PC-3 (cell line): ENCODE measurements at regions not wholly inside any gene's neighbourhood (a gene's known extent, or its start where the extent isn't known, plus 50 kb on each side); places are given as distances from the start of the nearest gene placed in this dataset.

Source experiments
- ATAC-seq: fragments of 200-7000 bp; cut with Tn5 transposase; 2 replicates; pipeline ENCODE4 v1.9.1; 2020; ENCODE audit warnings: mild to moderate bottlenecking, moderate library complexity
- BruUV-seq: library from RNA; stranded (reverse); fragments of 400-500 nt; replicated peaks from 2 replicates; lab custom pipeline; 2021; lab: Mats Ljungman, UMichigan
- CTCF ChIA-PET: fragments of 300-600 bp; sonication (Branson Sonifier 250); formaldehyde crosslinking; loops from one replicate; lab custom pipeline; 2022; ENCODE audit warnings: antibody characterized with exemption; lab: Charles Lee
- POLR2A ChIA-PET: fragments of 300-600 bp; sonication (Branson Sonifier 250); formaldehyde crosslinking; loops from one replicate; lab custom pipeline; 2022; ENCODE audit warnings: antibody characterized with exemption; ENCODE audit not compliant: unreplicated experiment; lab: Charles Lee
- DNase-seq: peaks from one replicate; pipeline ENCODE4 v3.0.0-alpha.2; 2015
- H2AFZ ChIP-seq: fragments of 300-600 bp; sonication (generic); 2 replicates; pipeline ENCODE4 v1.6.0; 2016; ENCODE audit warnings: antibody characterized with exemption, low read length
- H3F3A ChIP-seq: fragments of 300-600 bp; sonication (generic); one replicate; pipeline ENCODE4 v1.6.0; 2017; ENCODE audit warnings: antibody characterized with exemption, low read length, control low read depth, mild to moderate bottlenecking; ENCODE audit not compliant: unreplicated experiment
- H3K27ac ChIP-seq: fragments of 300-600 bp; sonication (generic); 2 replicates; pipeline ENCODE4 v1.5.1; 2016; ENCODE audit warnings: mild to moderate bottlenecking, low read length
- H3K27me3 ChIP-seq: fragments of 300-600 bp; sonication (generic); 2 replicates; pipeline ENCODE4 v1.6.1; 2016; ENCODE audit warnings: low read length, mixed read lengths
- H3K36me3 ChIP-seq: fragments of 300-600 bp; sonication (generic); 2 replicates; pipeline ENCODE4 v1.6.1; 2016; ENCODE audit warnings: low read depth, mixed run types, low read length, mixed read lengths
- H3K4me1 ChIP-seq: fragments of 300-600 bp; sonication (generic); 2 replicates; pipeline ENCODE4 v1.5.1; 2016; ENCODE audit warnings: low read length; ENCODE audit not compliant: insufficient read depth
- H3K4me2 ChIP-seq: fragments of 300-600 bp; sonication (generic); 2 replicates; pipeline ENCODE4 v1.6.0; 2016; ENCODE audit warnings: low read length
- H3K4me3 ChIP-seq: fragments of 300-600 bp; sonication (generic); 2 replicates; pipeline ENCODE4 v1.5.1; 2016; ENCODE audit warnings: mild to moderate bottlenecking, low read length, mixed read lengths
- H3K79me2 ChIP-seq: fragments of 300-600 bp; sonication (generic); 2 replicates; pipeline ENCODE4 v1.6.1; 2017; ENCODE audit warnings: low read length, mixed read lengths
- H3K9ac ChIP-seq: fragments of 300-600 bp; sonication (generic); 2 replicates; pipeline ENCODE4 v1.6.0; 2016; ENCODE audit warnings: mild to moderate bottlenecking, low read length
- H3K9me2 ChIP-seq: fragments of 300-600 bp; sonication (generic); replicated peaks from 2 replicates; pipeline ENCODE4 v1.6.1; 2016; ENCODE audit warnings: mixed run types, low read length, mixed read lengths
- H3K9me3 ChIP-seq: fragments of 300-600 bp; sonication (generic); 2 replicates; pipeline ENCODE4 v1.6.1; 2016; ENCODE audit warnings: low read length, mixed read lengths
- H4K20me1 ChIP-seq: fragments of 300-600 bp; sonication (generic); 2 replicates; pipeline ENCODE4 v1.6.1; 2016; ENCODE audit warnings: low read length, mixed read lengths
- EZH2 ChIP-seq: fragments of 300-600 bp; sonication (generic); IDR thresholded peaks from one replicate; pipeline ENCODE4 v1.6.1; 2017; ENCODE audit warnings: antibody characterized with exemption, mild to moderate bottlenecking, low read length; ENCODE audit not compliant: unreplicated experiment
- EZH2phosphoT487 ChIP-seq: fragments of 300-600 bp; sonication (generic); IDR thresholded peaks from 2 replicates; pipeline ENCODE4 v1.6.1; 2018; ENCODE audit warnings: mild to moderate bottlenecking, antibody characterized with exemption, low read length, borderline replicate concordance
- intact Hi-C: fragments of 100-400 bp; cut with micrococcal nuclease; formaldehyde crosslinking; loops from 2 replicates; pipeline ENCODE4 v1.9.0; 2023
- TF ChIP-seq, protein P1 (sequence below): fragments of 300-600 bp; sonication (generic); conservative IDR thresholded peaks from 2 replicates; pipeline ENCODE4 v1.5.1; 2017; ENCODE audit warnings: antibody characterized with exemption, low read depth, mild to moderate bottlenecking, low read length

DNA sequence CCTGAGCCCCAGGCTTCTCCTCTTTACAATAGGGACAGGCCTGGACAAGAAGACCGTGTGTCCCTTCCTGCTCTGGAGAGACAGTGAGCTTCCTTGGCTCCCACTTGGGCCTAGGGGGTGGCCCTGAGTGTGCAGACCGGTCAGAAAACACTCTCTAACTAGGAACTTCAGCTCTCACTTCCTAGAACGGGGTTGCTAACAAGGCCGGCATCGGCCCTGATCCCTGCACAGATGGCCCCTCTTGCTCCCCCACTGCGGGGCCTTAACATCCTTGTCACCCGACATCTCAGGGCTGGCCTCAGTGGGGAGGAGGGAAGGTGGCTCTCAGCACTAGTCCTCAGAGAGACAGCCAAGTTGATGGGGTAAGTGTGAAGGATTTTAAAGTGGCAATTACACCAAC is 406.9 kb downstream of the CTTN start:
- intact Hi-C loops, result no loop called here
- no peaks in the 10 kb centered on the region for H3K9me3 ChIP-seq
- H3K4me2 ChIP-seq, result no peak overlapping the region
- no peak overlapping the region for H2AFZ ChIP-seq
- H3K9ac ChIP-seq, result no peak overlapping the region
- ChIA-PET CTCF (no interaction called here), POLR2A (no interaction called here)
- H3F3A ChIP-seq, result no peaks in the 10 kb centered on the region
- no peaks in the 10 kb centered on the region for H4K20me1 ChIP-seq
- TF ChIP-seq, protein P1, sequence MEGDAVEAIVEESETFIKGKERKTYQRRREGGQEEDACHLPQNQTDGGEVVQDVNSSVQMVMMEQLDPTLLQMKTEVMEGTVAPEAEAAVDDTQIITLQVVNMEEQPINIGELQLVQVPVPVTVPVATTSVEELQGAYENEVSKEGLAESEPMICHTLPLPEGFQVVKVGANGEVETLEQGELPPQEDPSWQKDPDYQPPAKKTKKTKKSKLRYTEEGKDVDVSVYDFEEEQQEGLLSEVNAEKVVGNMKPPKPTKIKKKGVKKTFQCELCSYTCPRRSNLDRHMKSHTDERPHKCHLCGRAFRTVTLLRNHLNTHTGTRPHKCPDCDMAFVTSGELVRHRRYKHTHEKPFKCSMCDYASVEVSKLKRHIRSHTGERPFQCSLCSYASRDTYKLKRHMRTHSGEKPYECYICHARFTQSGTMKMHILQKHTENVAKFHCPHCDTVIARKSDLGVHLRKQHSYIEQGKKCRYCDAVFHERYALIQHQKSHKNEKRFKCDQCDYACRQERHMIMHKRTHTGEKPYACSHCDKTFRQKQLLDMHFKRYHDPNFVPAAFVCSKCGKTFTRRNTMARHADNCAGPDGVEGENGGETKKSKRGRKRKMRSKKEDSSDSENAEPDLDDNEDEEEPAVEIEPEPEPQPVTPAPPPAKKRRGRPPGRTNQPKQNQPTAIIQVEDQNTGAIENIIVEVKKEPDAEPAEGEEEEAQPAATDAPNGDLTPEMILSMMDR, result no peak
- no peak for TF ChIP-seq EZH2
- TF ChIP-seq EZH2phosphoT487, result no peak
- no peaks in the 10 kb centered on the region for H3K9me2 ChIP-seq
- no peaks in the 10 kb centered on the region for H3K4me1 ChIP-seq
- BruUV-seq, result no TSS peak
- H3K27me3 ChIP-seq, result no peaks in the 10 kb centered on the region
- H3K4me3 ChIP-seq, result no peak overlapping the region
- H3K27ac ChIP-seq, result no peak overlapping the region
- H3K79me2 ChIP-seq, result no peaks in the 10 kb centered on the region
- no peaks in the 10 kb centered on the region for H3K36me3 ChIP-seq
- ATAC-seq (no peak), DNase-seq (no peak)

DNA sequence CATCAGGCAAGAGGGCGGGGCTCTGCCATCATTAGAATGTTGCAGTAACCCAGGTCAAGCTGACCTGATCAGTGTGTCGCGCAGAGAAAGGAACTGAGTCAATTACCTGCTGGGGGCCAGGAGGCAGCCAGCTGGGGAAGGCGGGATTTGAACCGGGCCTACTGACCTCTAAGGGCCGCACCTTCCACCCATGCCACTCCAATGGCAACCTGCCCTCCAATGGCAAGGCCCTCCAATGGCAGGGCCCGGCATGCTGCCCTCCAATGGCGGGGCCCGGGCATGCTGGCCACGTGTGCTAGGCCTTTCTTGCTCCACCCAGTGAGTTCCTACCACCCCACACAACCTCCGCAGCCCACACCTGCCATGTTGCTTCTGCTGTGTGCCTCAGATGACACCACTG is 407.6 kb downstream of the CTTN start:
- no peaks in the 10 kb centered on the region for H3K79me2 ChIP-seq
- H3K9me2 ChIP-seq, result no peaks in the 10 kb centered on the region
- no peak overlapping the region for H2AFZ ChIP-seq
- ATAC-seq (no peak), DNase-seq (no peak)
- H3K4me3 ChIP-seq, result no peak overlapping the region
- H3K4me2 ChIP-seq, result no peak overlapping the region
- H3K36me3 ChIP-seq, result no peaks in the 10 kb centered on the region
- no peak for TF ChIP-seq EZH2
- TF ChIP-seq, protein P1, result no peak
- no peak for TF ChIP-seq EZH2phosphoT487
- H3K9ac ChIP-seq, result no peak overlapping the region
- H3K4me1 ChIP-seq, result no peaks in the 10 kb centered on the region
- H3K27ac ChIP-seq, result no peak overlapping the region
- H3K27me3 ChIP-seq, result no peaks in the 10 kb centered on the region
- H3F3A ChIP-seq, result no peaks in the 10 kb centered on the region
- BruUV-seq, result no TSS peak
- ChIA-PET CTCF (no interaction called here), POLR2A (no interaction called here)
- no peaks in the 10 kb centered on the region for H4K20me1 ChIP-seq
- intact Hi-C loops, result no loop called here
- H3K9me3 ChIP-seq, result no peaks in the 10 kb centered on the region

DNA sequence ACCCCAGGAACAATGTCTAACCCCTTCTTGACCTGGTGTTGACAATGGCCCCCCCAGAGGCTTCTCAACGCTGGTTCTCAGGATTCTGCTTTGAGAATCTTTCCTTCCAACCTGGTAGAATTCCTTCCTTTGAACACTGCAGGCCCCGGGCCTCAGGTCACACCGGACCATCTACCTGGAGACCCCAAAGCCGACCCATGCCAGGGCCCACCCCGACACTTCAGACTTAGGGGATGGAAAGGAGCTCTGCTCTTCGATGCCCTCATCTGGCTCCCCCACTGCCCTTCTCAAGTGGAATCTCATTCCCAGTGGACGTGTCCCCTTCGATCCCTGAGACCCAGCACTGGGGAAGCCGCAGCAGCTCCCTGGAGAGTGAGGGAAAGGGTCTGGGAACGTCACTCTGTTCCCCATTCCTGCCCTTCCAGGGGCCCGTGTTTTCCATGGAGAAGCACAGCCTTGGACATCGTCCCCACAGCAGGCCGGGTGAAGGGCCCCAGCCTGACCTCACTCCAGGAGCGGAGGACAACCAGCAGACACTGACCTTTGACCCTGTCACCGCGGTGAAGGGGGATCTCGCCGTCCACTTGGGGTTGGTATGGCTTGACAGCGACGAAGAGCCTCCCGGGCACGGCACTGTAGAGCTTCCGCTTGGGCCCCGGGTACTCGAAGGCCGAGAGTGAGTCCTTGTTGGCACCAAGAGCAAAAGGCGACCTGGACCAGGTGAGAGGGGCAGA is 408.3 kb downstream of the CTTN start:
- no TSS peak for BruUV-seq
- no peaks in the 10 kb centered on the region for H3K9me2 ChIP-seq
- H3K27ac ChIP-seq, result no peak overlapping the region
- no peak overlapping the region for H3K4me3 ChIP-seq
- H3K9ac ChIP-seq, result no peak overlapping the region
- H3K9me3 ChIP-seq, result no peaks in the 10 kb centered on the region
- H3K27me3 ChIP-seq, result no peaks in the 10 kb centered on the region
- no peak overlapping the region for H3K4me2 ChIP-seq
- no peaks in the 10 kb centered on the region for H3K4me1 ChIP-seq
- ATAC-seq, result no peak
- no peak for DNase-seq
- H2AFZ ChIP-seq, result no peak overlapping the region
- H3F3A ChIP-seq, result no peaks in the 10 kb centered on the region
- H3K36me3 ChIP-seq, result no peaks in the 10 kb centered on the region
- ChIA-PET POLR2A (no interaction called here), CTCF (no interaction called here)
- no peaks in the 10 kb centered on the region for H3K79me2 ChIP-seq
- TF ChIP-seq EZH2phosphoT487 (no peak), EZH2 (no peak)
- TF ChIP-seq, protein P1, result no peak
- intact Hi-C loops, result no loop called here
- H4K20me1 ChIP-seq, result no peaks in the 10 kb centered on the region
